ENCODE measurements at regions not wholly inside any gene's neighbourhood (a gene's known extent, or its start where the extent isn't known, plus 50 kb on each side); places are given as distances from the start of the nearest gene placed in this dataset.

DNA sequence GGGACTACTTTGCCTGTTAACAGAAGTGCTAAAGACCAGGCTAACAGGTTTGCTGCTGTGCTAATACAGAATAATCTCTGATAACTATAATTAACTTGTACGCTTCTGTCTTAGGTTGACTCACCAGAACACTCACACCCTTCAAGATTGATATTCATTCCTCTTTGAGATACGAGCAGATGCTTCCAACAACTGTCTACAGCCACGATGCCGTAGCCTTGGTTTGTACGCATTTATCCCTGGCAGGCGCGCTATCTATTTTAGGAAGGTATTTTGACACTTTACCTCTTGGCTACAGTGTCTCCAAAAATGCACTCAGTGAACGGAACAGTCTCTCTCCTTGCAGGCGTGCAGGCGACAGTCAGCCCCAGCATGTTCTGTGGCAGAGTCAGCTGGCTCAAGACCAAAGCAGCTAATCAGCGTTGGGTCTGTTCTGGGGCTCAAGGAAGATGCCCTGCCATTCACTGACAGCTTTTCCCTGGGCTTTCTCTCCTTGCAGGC, 146.4 kb upstream of the PRICKLE1 start:
- Mint-ChIP-seq H3K4me1 (peaks cover 14% of the 10 kb centered on the region), H3K27ac (no peak overlapping the region), H3K36me3 (no peaks in the 10 kb centered on the region), H3K27me3 (ENCODE audit: low read depth) (no peaks in the 10 kb centered on the region), H3K9me3 (no peaks in the 10 kb centered on the region), H3K4me3 (no peak overlapping the region)
- ATAC-seq: peak; percentile 39; the same call in 1 of the 2 replicates
- ChIA-PET POLR2A (no interaction called here), CTCF (interaction anchor here (0.5 kb wide), 1 partner anchor 252 kb away, joined by 4 read pairs; no protein-coding TSS in a partner anchor)
- no peak for DNase-seq (ENCODE audit: low spot score)
- TF ChIP-seq, protein P1, sequence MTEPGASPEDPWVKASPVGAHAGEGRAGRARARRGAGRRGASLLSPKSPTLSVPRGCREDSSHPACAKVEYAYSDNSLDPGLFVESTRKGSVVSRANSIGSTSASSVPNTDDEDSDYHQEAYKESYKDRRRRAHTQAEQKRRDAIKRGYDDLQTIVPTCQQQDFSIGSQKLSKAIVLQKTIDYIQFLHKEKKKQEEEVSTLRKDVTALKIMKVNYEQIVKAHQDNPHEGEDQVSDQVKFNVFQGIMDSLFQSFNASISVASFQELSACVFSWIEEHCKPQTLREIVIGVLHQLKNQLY (CRISPR knock-in tag; IDR thresholded peaks at IDR 0.05): no peak
- TF ChIP-seq, protein P2, sequence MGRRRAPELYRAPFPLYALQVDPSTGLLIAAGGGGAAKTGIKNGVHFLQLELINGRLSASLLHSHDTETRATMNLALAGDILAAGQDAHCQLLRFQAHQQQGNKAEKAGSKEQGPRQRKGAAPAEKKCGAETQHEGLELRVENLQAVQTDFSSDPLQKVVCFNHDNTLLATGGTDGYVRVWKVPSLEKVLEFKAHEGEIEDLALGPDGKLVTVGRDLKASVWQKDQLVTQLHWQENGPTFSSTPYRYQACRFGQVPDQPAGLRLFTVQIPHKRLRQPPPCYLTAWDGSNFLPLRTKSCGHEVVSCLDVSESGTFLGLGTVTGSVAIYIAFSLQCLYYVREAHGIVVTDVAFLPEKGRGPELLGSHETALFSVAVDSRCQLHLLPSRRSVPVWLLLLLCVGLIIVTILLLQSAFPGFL (CRISPR knock-in tag; IDR thresholded peaks at IDR 0.05; ENCODE audit: borderline replicate concordance): no peak
- TF ChIP-seq, protein P3, sequence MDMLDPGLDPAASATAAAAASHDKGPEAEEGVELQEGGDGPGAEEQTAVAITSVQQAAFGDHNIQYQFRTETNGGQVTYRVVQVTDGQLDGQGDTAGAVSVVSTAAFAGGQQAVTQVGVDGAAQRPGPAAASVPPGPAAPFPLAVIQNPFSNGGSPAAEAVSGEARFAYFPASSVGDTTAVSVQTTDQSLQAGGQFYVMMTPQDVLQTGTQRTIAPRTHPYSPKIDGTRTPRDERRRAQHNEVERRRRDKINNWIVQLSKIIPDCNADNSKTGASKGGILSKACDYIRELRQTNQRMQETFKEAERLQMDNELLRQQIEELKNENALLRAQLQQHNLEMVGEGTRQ (CRISPR knock-in tag; IDR thresholded peaks at IDR 0.05): no peak
- TF ChIP-seq FOXK1 (CRISPR knock-in tag; IDR thresholded peaks at IDR 0.05) (no peak), NR3C1 (CRISPR knock-in tag; conservative IDR thresholded peaks at IDR 0.05; ENCODE audit: low read depth) (no peak), JUN (CRISPR knock-in tag; IDR thresholded peaks at IDR 0.05) (no peak), TEAD4 (CRISPR knock-in tag; IDR thresholded peaks at IDR 0.05) (no peak)
- TF ChIP-seq, protein P4, sequence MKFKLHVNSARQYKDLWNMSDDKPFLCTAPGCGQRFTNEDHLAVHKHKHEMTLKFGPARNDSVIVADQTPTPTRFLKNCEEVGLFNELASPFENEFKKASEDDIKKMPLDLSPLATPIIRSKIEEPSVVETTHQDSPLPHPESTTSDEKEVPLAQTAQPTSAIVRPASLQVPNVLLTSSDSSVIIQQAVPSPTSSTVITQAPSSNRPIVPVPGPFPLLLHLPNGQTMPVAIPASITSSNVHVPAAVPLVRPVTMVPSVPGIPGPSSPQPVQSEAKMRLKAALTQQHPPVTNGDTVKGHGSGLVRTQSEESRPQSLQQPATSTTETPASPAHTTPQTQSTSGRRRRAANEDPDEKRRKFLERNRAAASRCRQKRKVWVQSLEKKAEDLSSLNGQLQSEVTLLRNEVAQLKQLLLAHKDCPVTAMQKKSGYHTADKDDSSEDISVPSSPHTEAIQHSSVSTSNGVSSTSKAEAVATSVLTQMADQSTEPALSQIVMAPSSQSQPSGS (CRISPR knock-in tag; IDR thresholded peaks at IDR 0.05; ENCODE audit: borderline replicate concordance, low read depth): no peak
- TF ChIP-seq, protein P5, sequence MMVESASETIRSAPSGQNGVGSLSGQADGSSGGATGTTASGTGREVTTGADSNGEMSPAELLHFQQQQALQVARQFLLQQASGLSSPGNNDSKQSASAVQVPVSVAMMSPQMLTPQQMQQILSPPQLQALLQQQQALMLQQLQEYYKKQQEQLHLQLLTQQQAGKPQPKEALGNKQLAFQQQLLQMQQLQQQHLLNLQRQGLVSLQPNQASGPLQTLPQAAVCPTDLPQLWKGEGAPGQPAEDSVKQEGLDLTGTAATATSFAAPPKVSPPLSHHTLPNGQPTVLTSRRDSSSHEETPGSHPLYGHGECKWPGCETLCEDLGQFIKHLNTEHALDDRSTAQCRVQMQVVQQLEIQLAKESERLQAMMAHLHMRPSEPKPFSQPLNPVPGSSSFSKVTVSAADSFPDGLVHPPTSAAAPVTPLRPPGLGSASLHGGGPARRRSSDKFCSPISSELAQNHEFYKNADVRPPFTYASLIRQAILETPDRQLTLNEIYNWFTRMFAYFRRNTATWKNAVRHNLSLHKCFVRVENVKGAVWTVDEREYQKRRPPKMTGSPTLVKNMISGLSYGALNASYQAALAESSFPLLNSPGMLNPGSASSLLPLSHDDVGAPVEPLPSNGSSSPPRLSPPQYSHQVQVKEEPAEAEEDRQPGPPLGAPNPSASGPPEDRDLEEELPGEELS (CRISPR knock-in tag; IDR thresholded peaks at IDR 0.05): no peak
- TF ChIP-seq, protein P6, sequence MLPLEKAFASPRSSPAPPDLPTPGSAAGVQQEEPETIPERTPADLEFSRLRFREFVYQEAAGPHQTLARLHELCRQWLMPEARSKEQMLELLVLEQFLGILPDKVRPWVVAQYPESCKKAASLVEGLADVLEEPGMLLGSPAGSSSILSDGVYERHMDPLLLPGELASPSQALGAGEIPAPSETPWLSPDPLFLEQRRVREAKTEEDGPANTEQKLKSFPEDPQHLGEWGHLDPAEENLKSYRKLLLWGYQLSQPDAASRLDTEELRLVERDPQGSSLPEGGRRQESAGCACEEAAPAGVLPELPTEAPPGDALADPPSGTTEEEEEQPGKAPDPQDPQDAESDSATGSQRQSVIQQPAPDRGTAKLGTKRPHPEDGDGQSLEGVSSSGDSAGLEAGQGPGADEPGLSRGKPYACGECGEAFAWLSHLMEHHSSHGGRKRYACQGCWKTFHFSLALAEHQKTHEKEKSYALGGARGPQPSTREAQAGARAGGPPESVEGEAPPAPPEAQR (CRISPR knock-in tag; IDR thresholded peaks at IDR 0.05): no peak
- TF ChIP-seq, protein P7, sequence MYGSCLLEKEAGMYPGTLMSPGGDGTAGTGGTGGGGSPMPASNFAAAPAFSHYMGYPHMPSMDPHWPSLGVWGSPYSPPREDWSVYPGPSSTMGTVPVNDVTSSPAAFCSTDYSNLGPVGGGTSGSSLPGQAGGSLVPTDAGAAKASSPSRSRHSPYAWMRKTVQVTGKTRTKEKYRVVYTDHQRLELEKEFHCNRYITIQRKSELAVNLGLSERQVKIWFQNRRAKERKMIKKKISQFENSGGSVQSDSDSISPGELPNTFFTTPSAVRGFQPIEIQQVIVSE (CRISPR knock-in tag; IDR thresholded peaks at IDR 0.05; ENCODE audit: borderline replicate concordance): no peak

DNA sequence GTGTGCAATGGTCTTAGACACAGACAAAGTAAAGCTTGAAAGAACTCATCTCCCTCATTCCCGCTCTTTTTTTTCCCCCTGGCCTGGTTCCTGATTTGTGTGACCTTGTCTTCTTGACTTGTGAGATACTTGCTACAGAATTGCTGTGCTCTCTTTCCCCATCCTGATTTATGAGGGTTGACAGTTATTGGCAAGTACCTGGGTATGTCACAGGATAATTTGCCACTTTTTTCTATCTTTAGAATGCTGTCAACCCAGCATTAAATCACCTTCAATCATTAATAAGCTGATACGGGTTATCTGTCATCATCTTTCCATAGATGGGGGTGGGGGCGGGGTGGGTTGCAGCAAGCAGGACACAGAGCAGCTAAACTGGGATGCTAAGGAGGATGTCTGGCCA, 144.4 kb upstream of the PRICKLE1 start:
- Mint-ChIP-seq H3K4me3 (no peak overlapping the region), H3K27ac (no peak overlapping the region), H3K4me1 (peaks cover 8% of the 10 kb centered on the region), H3K9me3 (no peaks in the 10 kb centered on the region), H3K36me3 (no peaks in the 10 kb centered on the region), H3K27me3 (ENCODE audit: low read depth) (no peaks in the 10 kb centered on the region)
- POLR2A ChIA-PET: no interaction called here
- DNase-seq (ENCODE audit: low spot score): no peak
- CTCF ChIA-PET: no interaction called here
- no peak for ATAC-seq
- TF ChIP-seq FOXJ3 (CRISPR knock-in tag; IDR thresholded peaks at IDR 0.05; ENCODE audit: borderline replicate concordance) (no peak), ETV6 (CRISPR knock-in tag; IDR thresholded peaks at IDR 0.05) (no peak), PRRX2 (CRISPR knock-in tag; IDR thresholded peaks at IDR 0.05) (no peak), NFE2L1 (CRISPR knock-in tag; IDR thresholded peaks at IDR 0.05) (no peak), KAT7 (CRISPR knock-in tag; IDR thresholded peaks at IDR 0.05; ENCODE audit: borderline replicate concordance) (no peak)
- TF ChIP-seq, protein P8, sequence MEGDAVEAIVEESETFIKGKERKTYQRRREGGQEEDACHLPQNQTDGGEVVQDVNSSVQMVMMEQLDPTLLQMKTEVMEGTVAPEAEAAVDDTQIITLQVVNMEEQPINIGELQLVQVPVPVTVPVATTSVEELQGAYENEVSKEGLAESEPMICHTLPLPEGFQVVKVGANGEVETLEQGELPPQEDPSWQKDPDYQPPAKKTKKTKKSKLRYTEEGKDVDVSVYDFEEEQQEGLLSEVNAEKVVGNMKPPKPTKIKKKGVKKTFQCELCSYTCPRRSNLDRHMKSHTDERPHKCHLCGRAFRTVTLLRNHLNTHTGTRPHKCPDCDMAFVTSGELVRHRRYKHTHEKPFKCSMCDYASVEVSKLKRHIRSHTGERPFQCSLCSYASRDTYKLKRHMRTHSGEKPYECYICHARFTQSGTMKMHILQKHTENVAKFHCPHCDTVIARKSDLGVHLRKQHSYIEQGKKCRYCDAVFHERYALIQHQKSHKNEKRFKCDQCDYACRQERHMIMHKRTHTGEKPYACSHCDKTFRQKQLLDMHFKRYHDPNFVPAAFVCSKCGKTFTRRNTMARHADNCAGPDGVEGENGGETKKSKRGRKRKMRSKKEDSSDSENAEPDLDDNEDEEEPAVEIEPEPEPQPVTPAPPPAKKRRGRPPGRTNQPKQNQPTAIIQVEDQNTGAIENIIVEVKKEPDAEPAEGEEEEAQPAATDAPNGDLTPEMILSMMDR (IDR thresholded peaks at IDR 0.05): no peak
- TF ChIP-seq, protein P9, sequence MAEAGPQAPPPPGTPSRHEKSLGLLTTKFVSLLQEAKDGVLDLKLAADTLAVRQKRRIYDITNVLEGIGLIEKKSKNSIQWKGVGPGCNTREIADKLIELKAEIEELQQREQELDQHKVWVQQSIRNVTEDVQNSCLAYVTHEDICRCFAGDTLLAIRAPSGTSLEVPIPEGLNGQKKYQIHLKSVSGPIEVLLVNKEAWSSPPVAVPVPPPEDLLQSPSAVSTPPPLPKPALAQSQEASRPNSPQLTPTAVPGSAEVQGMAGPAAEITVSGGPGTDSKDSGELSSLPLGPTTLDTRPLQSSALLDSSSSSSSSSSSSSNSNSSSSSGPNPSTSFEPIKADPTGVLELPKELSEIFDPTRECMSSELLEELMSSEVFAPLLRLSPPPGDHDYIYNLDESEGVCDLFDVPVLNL (CRISPR knock-in tag; IDR thresholded peaks at IDR 0.05; ENCODE audit: borderline replicate concordance, low read depth): no peak
- TF ChIP-seq, protein P10, sequence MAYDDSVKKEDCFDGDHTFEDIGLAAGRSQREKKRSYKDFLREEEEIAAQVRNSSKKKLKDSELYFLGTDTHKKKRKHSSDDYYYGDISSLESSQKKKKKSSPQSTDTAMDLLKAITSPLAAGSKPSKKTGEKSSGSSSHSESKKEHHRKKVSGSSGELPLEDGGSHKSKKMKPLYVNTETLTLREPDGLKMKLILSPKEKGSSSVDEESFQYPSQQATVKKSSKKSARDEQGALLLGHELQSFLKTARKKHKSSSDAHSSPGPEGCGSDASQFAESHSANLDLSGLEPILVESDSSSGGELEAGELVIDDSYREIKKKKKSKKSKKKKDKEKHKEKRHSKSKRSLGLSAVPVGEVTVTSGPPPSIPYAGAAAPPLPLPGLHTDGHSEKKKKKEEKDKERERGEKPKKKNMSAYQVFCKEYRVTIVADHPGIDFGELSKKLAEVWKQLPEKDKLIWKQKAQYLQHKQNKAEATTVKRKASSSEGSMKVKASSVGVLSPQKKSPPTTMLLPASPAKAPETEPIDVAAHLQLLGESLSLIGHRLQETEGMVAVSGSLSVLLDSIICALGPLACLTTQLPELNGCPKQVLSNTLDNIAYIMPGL (CRISPR knock-in tag; IDR thresholded peaks at IDR 0.05): no peak

All from WTC11 (cell line).